Kidney capillary endothelial cell (primary cell): ENCODE measurements at regions not wholly inside any gene's neighbourhood (a gene's known extent, or its start where the extent isn't known, plus 50 kb on each side); places are given as distances from the start of the nearest gene placed in this dataset.

Source experiments
- DNase-seq: peaks from one replicate; pipeline ENCODE4 v3.0.0-alpha.2; 2018; ENCODE audit warnings: low spot score

DNA sequence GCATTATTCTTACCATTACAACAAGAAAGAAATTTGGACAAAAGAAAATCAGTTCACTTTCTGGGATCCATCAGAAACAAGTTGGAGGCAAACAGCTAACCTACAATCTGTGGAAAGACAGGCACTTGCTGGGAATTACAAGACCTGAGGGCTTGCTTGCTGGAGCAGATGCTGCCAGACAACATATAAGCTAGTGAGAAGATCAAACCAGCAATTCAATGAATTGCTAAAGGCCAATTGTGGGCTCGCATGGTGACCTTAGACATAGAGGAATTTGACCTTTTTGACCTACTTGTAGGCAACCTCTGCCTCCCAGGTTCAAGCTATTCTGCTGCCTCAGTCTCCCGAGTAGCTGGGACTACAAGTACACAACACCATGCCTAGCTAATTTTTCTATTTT, 921.2 kb upstream of the CNTNAP5 start:
- no peak for DNase-seq

DNA sequence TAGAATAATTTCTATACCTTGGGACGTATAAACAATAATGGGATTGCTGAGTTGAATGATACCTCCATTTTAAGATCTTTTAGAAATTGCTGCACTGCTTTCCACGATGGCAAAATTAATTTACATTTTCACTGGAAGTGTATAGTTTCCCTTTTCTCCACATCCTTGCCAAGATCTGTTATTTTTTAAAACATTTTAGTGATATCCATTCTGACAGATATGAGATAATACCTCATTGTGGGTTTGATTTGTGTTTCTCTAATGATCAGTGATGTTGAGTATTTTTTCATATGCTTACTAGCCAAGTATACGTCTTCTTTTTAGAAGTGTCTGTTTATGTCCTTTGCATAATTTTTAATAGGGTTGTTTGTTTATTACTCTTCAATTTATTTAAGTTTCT, 908.5 kb upstream of the CNTNAP5 start:
- DNase-seq, result no peak

DNA sequence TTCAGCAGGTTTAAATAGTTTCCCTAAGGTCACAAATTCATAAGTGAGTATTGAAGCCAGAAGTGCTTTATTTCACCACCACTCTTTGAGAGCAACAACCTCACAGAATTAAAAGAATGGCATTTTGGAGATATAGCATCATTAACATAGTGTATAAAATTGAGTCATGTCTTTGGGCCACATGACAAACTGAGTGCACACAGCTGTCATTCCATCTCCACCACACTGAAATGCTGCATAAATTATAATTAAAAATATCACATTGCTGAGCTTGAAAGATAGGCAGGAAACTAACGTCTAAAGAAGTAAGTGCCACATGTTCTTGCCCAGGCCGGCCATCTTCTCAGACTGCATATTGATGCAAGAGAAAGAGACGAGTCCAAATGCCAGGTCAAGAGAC, 897.9 kb upstream of the CNTNAP5 start:
- no peak for DNase-seq

DNA sequence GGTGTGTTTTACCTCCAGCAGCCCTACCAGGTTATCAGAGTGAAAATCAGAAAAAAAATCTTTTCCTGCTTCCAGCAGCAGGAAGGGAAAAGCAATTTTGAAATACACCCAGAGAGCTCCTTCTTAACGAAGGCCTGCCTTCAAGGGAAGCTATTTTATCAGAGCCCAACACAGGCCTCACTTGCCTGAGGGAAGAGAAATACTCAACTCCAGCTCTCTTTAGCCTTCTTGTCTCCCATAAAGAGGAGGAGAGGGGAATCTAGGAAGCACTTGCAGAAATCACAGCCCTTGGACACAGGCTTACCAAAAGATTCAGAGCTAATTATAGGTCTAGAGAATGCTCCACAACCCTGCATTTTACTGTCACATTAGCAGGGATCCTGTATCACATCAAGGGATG, 896.1 kb upstream of the CNTNAP5 start:
- no peak for DNase-seq

DNA sequence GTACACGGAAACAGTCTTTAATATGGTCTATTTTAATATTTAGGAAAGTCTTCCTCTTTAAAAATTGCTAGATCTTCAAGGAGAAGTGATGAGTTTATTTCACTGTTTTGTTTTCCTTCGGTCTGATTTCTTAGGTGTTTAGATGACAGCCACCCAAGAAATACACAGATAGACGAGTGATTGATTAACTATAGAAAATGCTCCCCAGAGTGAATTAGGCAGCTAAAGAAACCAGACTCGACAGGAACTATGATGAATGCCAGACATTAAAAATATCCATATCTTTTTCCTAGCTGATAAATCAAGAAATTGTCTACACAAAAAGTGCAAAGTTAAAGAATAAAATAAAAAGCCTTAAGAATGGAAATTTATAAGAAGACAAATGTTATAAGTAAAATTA, 888.7 kb upstream of the CNTNAP5 start:
- no peak for DNase-seq

DNA sequence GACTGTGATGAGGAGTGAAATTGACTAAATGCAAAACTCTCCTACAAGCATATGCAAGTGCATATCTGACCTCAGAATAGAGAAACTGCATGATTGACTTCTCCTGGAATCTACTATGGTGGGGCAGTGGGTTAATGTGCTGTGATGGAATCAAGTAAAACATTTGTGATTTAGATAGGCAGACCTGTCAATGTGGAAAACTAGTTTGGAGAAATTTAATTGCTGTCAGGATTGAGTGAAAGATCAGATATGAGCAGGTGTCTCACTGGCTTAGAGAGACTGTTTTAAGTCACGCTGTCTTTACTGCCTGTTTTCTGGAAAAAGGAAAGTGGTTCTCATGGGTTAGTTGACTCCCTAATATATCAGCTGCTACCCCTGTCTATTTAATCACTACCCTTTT, 881.0 kb upstream of the CNTNAP5 start:
- DNase-seq, result no peak

DNA sequence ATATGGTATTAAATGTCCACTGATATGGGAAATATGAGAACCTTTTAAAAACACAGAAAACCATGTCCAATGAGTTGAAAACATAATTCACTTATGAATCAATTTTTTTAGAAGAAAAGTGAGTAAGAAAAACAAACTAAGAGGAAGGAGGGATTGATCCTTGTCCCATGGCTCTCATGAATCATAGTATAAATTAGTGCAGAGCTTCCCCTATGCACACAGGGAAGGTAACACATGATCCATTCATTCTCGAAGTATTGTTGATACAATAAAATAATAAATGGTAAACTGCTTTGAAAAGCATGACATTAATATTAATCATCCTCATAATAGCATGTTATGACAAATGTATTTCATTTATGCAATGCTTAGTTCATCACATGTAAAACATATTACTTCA, 872.0 kb upstream of the CNTNAP5 start:
- DNase-seq, result no peak

DNA sequence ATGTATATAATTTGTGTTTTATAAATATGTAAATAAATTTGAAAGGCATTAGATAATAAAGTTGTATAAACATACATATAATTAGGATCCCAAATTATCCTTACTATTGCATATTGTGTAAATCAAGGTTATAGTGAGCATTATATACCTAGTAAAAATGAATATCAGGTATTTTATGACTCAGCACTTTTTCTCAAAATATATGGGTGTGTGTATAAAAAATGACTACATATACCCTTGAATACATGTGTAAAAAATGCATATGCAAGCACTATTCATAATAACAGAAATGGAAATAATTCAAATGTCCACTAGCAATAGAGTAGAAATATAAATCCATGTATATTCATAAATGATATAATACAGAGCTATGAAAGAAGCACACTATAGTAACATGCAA, 870.9 kb upstream of the CNTNAP5 start:
- no peak for DNase-seq

DNA sequence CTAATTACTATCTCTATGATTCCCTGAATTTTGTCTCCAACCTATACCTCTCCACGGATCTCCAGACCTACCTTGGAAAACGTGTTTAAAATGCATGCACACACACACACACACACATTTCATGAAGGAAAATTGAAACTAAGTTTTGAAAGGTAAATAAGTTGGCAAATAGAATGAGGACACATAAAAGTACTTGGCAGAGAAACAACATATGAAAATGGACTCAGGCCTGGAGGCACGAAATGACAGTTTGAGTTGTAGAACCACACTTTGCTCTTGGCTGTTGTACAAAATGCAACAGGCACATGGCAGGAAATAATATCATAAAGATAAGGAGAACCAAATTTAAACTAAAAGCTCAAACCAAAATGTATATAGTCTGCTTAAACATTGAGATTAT, 868.1 kb upstream of the CNTNAP5 start:
- DNase-seq, result no peak

DNA sequence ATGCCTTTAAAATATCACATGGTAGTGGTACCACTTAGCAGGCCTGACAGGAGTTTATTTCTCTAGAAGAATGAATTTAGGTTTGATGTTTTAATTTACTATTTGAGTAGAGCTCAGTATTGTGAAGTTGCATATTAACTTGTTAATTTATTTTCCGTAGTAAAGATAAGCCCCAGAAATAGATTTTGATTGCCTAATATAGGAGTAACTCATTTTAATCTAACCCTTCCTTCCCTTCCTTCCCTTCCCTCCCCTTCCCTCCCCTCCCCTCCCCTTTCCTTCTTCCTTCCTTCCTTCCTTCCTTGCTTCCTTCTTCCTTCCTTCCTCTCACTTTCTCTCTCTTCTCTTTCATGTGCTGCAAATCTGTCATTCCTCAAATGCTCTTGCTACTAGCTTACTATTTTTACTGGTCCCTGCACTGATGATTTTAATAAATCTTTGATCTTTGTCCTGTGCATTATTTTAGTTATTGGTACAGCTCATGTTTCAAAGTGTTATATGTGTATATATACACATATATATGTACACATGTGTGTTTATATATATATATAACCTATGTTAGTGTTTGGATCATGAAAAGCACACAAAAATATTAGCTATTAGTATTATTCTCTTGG, 862.6 kb upstream of the CNTNAP5 start:
- DNase-seq, result no peak

DNA sequence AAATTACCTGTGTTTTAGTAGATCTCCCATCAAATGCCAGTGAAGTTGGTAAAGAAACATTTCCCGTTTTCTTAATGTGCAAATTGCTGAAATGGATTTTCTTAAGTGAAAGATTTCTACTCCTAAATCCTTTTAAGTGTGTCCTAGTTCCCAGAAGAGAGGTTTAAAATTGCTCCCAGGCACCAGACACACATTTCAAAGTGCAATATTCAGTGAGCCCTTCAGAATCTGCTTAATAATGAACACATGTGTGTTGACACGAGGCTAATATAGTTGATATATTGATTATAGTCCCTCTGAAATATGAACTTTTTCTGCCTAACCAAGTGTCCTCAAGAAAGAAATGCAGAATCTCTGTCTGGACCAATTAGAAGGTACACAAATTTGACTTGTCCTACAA, 861.7 kb upstream of the CNTNAP5 start:
- DNase-seq, result no peak

DNA sequence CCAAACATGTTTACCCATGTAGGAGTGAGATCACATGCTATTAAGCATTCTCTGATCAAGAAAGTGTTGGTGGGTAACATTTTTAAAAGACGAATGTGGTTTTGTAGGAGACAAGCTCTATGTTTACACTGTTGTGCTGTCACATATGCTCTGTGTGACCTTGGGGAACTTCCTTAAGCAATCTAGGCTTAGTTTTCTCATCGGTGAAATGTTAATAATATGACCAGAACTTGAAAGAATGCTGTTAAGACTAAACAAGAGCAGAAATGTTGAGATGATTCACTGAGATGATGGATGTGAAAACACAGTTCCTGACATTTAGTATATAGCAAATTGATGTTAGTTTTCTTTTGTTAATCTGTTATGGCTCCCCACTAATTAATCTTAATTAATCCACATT, 860.9 kb upstream of the CNTNAP5 start:
- no peak for DNase-seq

DNA sequence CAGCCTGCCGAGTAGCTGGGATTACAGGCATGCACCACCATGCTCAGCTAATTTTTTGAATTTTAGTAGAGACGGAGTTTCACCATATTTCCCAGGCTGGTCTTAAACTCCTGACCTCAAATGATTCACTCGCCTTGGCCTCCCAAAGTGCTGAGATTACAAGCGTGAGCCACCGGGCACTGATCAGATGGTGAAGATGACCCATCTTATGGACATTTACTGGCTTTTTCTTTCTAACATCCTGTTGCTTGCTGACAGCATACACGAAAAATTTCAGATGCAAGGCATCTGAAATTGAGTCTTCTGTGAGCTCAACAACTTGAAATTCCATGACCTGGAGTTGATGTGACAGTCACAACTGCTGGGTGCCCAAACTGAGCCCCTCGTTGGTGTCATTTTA, 859.5 kb upstream of the CNTNAP5 start:
- DNase-seq, result no peak

DNA sequence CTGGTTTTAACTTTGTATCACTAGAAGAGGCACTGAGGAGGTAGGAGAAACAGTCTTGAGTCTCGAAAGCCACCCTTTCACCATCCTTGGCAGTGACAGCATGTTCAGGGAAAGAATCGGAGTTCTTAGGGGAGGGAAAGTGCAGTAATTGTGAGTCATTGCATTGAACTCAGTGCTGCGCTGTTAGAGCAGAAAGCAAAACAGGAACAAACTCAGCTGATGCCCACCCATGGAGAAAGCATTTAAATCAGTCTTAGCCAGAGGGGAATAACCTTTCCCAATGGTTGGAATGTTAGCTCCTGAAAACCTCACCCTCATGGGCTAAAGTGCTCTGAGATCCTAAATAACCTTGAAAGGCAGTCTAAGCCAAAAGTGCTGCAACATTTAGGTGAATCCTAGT, 845.6 kb upstream of the CNTNAP5 start:
- no peak for DNase-seq

DNA sequence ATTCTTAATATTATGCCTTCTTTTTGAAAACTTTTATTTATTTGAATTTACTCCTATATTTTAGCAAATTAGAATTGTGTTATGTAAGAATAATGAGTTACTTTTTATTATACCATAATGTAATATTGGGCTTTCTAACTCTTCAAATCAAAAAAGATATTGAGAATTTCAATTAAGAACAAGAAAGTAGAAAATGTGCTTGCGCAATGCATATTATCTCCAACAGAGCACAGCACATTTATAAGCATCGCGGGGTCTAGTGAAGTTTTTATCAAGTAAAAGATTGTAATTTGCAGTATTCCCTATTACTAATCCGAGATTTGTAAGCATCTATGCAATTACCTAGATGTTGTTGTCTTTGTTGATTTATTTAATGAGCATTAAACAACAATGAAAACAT, 829.1 kb upstream of the CNTNAP5 start:
- no peak for DNase-seq

DNA sequence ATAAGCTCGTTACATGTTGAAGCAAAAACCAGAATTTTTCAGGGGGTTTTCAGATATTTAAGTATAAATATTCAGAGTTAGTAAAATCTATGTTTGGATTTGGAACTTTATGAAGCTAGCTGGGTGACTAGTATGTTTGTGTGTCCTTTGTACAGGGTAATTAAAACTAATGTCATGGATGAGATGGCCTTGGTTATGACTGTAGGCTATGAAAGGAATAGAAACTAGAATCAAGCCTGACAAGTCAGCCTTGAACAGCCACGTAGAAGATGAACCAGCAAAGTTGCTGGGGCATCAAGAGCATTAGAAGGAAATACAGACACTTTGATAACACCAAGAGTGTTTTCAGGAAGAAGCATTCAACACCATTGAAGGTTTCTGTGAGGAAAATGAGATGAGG, 825.1 kb upstream of the CNTNAP5 start:
- DNase-seq, result no peak

DNA sequence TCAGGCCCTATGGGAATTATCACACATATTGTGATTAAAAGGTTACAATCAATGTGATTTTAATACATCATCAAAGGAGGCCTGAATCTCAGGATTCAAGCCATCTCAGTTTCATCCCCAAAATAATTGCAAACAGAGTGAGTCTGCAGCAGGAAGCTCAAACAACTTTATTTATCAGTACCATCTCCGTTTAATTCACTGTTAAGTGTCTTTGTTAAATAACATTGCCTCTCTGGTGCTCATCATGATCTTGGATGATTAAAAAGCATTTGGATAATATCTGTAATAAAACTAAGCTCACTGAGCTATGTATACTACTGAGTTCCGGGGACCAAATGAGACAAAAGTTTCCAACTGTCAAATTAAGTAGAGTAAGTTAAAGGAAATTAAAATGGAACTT, 817.8 kb upstream of the CNTNAP5 start:
- no peak for DNase-seq

DNA sequence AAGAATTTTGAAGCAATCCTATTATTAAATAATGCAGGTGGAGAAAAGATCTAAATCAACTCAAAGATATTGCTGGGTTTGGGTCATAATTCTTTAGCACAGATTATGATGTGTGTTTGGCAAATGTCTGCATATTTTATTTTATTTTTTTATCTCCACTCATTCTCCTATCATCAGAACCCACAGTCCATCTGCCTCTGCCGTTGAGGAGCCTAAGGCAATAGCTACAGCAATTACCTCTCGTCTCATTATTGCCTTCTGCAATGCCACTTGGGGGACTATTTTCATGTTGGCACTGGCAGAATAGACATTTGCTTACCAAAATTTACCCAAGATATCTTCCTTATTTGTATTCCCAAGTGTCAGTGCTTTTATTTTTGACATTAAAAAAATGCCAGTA, 815.9 kb upstream of the CNTNAP5 start:
- no peak for DNase-seq

DNA sequence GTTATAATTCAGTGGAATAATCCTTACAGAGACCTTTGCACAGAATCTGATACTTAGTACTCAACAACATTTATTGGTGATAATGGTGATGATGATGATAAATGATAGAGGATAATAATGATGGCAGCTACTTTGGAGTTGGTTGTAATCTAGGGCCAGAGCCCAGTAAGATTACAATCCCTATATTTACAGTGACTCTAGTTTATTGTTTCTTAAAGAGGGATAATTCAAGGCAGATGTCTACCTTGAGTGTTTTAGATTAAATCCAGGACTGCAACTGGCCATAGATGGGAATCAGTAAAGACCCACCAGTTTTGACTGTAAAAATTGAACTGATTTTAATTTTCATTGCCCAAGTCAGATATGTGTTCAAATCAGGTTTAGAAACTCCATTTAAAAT, 813.9 kb upstream of the CNTNAP5 start:
- no peak for DNase-seq

DNA sequence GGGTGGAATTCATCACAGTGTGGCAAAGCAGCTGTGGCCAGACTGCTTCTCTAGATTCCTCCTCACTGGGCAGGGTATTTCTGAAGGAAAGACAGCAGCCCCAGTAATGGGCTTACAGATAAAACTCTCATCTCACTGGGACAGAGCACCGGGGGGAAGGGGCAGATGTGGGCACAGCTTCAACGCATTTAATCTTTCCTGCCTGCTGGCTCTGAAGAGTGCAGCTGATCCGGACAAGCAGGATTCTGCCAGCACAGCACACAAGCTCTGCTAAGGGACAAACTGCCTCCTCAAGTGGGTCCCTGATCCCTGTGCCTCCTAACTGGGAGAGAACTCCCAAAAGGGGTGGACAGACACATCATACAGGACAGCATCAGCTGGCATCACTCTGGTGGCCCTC, 779.9 kb upstream of the CNTNAP5 start:
- no peak for DNase-seq

DNA sequence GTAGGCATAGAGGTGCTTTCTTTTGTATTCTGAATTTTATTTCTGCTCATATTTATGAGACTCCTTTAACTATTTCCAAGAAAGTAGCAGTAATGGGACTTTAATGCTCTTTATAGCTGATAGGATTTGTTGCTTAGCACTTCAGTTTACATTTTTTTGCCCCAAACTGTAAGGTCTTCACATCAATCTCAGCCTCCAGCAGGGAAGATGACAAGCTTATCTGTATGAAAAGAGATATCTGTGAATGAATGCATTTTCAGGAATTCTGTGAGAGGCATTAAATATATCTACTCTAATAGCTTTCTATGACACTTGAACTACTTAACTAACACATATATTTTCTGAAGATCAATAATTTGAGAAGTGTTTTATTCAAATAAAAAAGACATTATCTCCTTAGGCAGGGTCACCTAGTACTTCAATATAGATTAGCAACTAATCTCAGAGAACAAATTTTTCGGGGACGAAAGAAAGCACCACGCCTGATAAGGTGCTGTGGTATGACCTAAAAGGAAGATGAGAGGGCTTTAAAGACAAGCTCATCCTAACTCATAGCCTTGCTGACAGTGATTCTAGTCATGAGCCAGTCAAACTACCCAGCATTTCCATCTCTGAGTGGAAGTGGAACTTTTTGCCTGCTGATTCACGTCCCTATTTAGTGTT, 766.1 kb upstream of the CNTNAP5 start:
- DNase-seq, result no peak

DNA sequence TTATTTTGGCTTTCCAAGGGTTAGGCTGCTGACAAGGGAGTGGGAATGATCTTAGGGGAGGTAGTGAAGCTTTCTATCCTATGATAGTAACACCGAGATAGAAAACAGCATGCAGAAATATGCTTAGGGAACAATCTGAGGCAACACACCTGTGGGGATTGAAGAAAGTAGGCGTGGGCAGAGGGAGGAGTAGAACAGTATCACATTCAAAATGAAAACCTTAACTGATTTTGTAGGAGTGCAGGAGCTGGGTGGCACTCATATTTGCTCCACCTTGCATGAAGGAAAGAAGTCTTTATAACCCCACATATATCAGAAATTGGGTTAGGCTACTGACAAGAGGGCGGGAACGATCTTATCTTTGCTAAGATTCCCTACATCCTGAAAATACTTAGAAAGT, 762.2 kb upstream of the CNTNAP5 start:
- no peak for DNase-seq

DNA sequence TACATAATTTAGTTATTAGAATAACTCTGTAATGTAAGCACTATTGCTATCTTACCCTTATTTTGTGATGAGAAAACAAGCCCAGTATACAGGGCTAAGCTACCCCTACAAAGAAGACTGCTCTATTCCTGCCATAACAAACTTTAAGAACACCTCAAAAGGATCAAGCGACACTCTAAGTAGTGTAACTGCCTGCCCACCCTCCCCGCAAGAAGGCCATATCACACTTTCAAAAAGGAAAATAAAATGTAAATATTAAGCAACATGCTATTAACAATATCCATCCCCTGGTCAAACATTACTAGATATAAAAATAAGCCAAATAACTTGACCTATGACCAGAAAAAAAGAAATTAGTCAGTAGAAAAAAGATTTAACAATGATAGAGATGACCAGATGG, 741.7 kb upstream of the CNTNAP5 start:
- DNase-seq, result no peak

DNA sequence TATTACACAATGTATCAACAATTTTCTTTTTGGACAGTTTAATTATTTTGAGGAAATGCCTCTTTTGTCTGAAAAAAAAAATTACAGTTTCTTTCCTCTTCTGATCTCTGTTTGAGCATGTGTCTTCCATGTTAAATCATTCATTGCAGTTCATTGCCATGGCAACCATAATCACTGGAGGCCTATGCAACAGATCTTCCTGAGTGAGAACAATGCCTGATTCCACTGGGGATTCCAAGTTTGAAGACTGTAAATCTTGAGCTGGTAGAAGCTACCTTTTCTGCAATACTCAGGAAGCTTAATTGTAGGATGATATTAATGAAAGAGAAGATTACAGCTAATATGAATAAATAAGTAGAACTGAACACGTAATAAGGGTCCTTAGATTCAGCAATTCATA, 721.4 kb upstream of the CNTNAP5 start:
- DNase-seq, result no peak
